ENCODE measurements at regions not wholly inside any gene's neighbourhood (a gene's known extent, or its start where the extent isn't known, plus 50 kb on each side); places are given as distances from the start of the nearest gene placed in this dataset.

- no peak for DNase-seq
Measured at GRCh38 chr18:45447355-45448265, 167.7 kb upstream of the SLC14A2 start.

GRCh38 chr18:45448871-45449270 is 166.4 kb upstream of the SLC14A2 start:
- DNase-seq = no peak

- DNase-seq = no peak
Measured at GRCh38 chr18:45449418-45450227, 165.7 kb upstream of the SLC14A2 start.

GRCh38 chr18:45456090-45457021 is 158.9 kb upstream of the SLC14A2 start:
- DNase-seq = no peak

GRCh38 chr18:45458033-45458432 is 157.2 kb upstream of the SLC14A2 start:
- DNase-seq = no peak

- no peak for DNase-seq
Measured at GRCh38 chr18:45462179-45462578, 153.1 kb upstream of the SLC14A2 start.

- no peak for DNase-seq
Measured at GRCh38 chr18:45463451-45463850, 151.8 kb upstream of the SLC14A2 start.

- DNase-seq = no peak
Measured at GRCh38 chr18:45464619-45465018, 150.7 kb upstream of the SLC14A2 start.

GRCh38 chr18:45467293-45467692 is 148.0 kb upstream of the SLC14A2 start:
- no peak for DNase-seq

- no peak for DNase-seq
Measured at GRCh38 chr18:45467945-45468344, 147.3 kb upstream of the SLC14A2 start.

- DNase-seq = no peak
Measured at GRCh38 chr18:45478889-45479288, 136.4 kb upstream of the SLC14A2 start.

GRCh38 chr18:45480219-45481015 is 134.9 kb upstream of the SLC14A2 start:
- DNase-seq = no peak

GRCh38 chr18:45481821-45482220 is 133.5 kb upstream of the SLC14A2 start:
- DNase-seq = no peak

- DNase-seq = no peak
Measured at GRCh38 chr18:45482286-45482685, 133.0 kb upstream of the SLC14A2 start.

GRCh38 chr18:45487581-45487980 is 127.7 kb upstream of the SLC14A2 start:
- DNase-seq = no peak

GRCh38 chr18:45488645-45489044 is 126.6 kb upstream of the SLC14A2 start:
- no peak for DNase-seq

GRCh38 chr18:45493830-45494229 is 121.4 kb upstream of the SLC14A2 start:
- DNase-seq = no peak

- DNase-seq = no peak
Measured at GRCh38 chr18:45494811-45495210, 120.5 kb upstream of the SLC14A2 start.

- no peak for DNase-seq
Measured at GRCh38 chr18:45496741-45497140, 118.5 kb upstream of the SLC14A2 start.

- no peak for DNase-seq
Measured at GRCh38 chr18:45497595-45498286, 117.5 kb upstream of the SLC14A2 start.

- DNase-seq = no peak
Measured at GRCh38 chr18:45498287-45498658, 117.0 kb upstream of the SLC14A2 start.

Data from stimulated activated CD4-positive, alpha-beta T cell treated with anti-CD3 and anti-CD28 coated beads, Interleukin-4, amount 100 ng/mL, for 1 hour (primary cell).